ENCODE measurements at regions not wholly inside any gene's neighbourhood (a gene's known extent, or its start where the extent isn't known, plus 50 kb on each side); places are given as distances from the start of the nearest gene placed in this dataset.

- no peak for DNase-seq (ENCODE audit: low read depth in 2 of 2)
These were observed 57.5 kb downstream of the OSR1 start for GRCh38 chr2:19300961-19301360.

GRCh38 chr2:19299522-19299921, 58.9 kb downstream of the OSR1 start:
- DNase-seq (ENCODE audit: low read depth in 2 of 2) = no peak

- no peak for DNase-seq (ENCODE audit: low read depth in 2 of 2)
These were observed 59.4 kb downstream of the OSR1 start for GRCh38 chr2:19299032-19299431.

GRCh38 chr2:19297716-19298115, 60.7 kb downstream of the OSR1 start:
- DNase-seq (ENCODE audit: low read depth in 2 of 2) = no peak

GRCh38 chr2:19295998-19296502, 62.4 kb downstream of the OSR1 start:
- no peak for DNase-seq (ENCODE audit: low read depth in 2 of 2)

- no peak for DNase-seq (ENCODE audit: low read depth in 2 of 2)
These were observed 66.4 kb downstream of the OSR1 start for GRCh38 chr2:19292007-19292406.

GRCh38 chr2:19288291-19288690, 70.1 kb downstream of the OSR1 start:
- no peak for DNase-seq (ENCODE audit: low read depth in 2 of 2)

- no peak for DNase-seq (ENCODE audit: low read depth in 2 of 2)
These were observed 71.1 kb downstream of the OSR1 start for GRCh38 chr2:19287324-19287723.

GRCh38 chr2:19282305-19282704, 76.1 kb downstream of the OSR1 start:
- DNase-seq (ENCODE audit: low read depth in 2 of 2) = no peak

GRCh38 chr2:19274439-19274838, 84.0 kb downstream of the OSR1 start:
- no peak for DNase-seq (ENCODE audit: low read depth in 2 of 2)

- DNase-seq (ENCODE audit: low read depth in 2 of 2) = no peak
These were observed 85.4 kb downstream of the OSR1 start for GRCh38 chr2:19272941-19273470.

- DNase-seq (ENCODE audit: low read depth in 2 of 2) = no peak
These were observed 86.4 kb downstream of the OSR1 start for GRCh38 chr2:19272039-19272438.

- DNase-seq (ENCODE audit: low read depth in 2 of 2) = no peak
These were observed 93.6 kb downstream of the OSR1 start for GRCh38 chr2:19264852-19265251.

- DNase-seq (ENCODE audit: low read depth in 2 of 2) = no peak
These were observed 96.3 kb downstream of the OSR1 start for GRCh38 chr2:19262150-19262549.

- no peak for DNase-seq (ENCODE audit: low read depth in 2 of 2)
These were observed 97.4 kb downstream of the OSR1 start for GRCh38 chr2:19261061-19261460.

GRCh38 chr2:19256121-19256601, 102.3 kb downstream of the OSR1 start:
- DNase-seq (ENCODE audit: low read depth in 2 of 2) = no peak

- no peak for DNase-seq (ENCODE audit: low read depth in 2 of 2)
These were observed 102.9 kb downstream of the OSR1 start for GRCh38 chr2:19255481-19255880.

GRCh38 chr2:19251554-19251953, 106.9 kb downstream of the OSR1 start:
- no peak for DNase-seq (ENCODE audit: low read depth in 2 of 2)

- DNase-seq (ENCODE audit: low read depth in 2 of 2) = no peak
These were observed 107.5 kb downstream of the OSR1 start for GRCh38 chr2:19250906-19251305.

GRCh38 chr2:19247186-19247585, 111.2 kb downstream of the OSR1 start:
- no peak for DNase-seq (ENCODE audit: low read depth in 2 of 2)

GRCh38 chr2:19246496-19246895, 111.9 kb downstream of the OSR1 start:
- no peak for DNase-seq (ENCODE audit: low read depth in 2 of 2)

- DNase-seq (ENCODE audit: low read depth in 2 of 2) = no peak
These were observed 113.7 kb downstream of the OSR1 start for GRCh38 chr2:19244460-19245363.

GRCh38 chr2:19238440-19239060, 119.9 kb downstream of the OSR1 start:
- no peak for DNase-seq (ENCODE audit: low read depth in 2 of 2)
